Suprapubic skin (tissue), 4 donors: ENCODE measurements at regions not wholly inside any gene's neighbourhood (a gene's known extent, or its start where the extent isn't known, plus 50 kb on each side); places are given as distances from the start of the nearest gene placed in this dataset.
"Not testable (repeated sequence)": the region's sequence is repeated elsewhere in the genome, so short reads cannot be mapped to it uniquely, and the experiment has no call there.

Source experiments
- DNase-seq, 2 donors: peaks; one replicate each; pipeline ENCODE4 v3.0.0-alpha.2; 2019; ENCODE audit warnings: low spot score in 2 of 2
- H3K27ac ChIP-seq: fragments of 200-600 bp; sonication (generic); one replicate; pipeline ENCODE4 v1.5.1; 2019
- H3K27me3 ChIP-seq: fragments of 200-600 bp; sonication (generic); one replicate; pipeline ENCODE4 v1.5.1; 2019
- H3K36me3 ChIP-seq: fragments of 200-600 bp; sonication (generic); one replicate; pipeline ENCODE4 v1.5.1; 2019
- H3K4me1 ChIP-seq: fragments of 200-600 bp; sonication (generic); one replicate; pipeline ENCODE4 v1.5.1; 2019
- H3K4me3 ChIP-seq: fragments of 200-600 bp; sonication (generic); one replicate; pipeline ENCODE4 v1.5.1; 2019; ENCODE audit warnings: mild to moderate bottlenecking
- H3K9me3 ChIP-seq: fragments of 200-600 bp; sonication (generic); one replicate; pipeline ENCODE4 v1.5.1; 2019
- CTCF ChIP-seq, 2 donors: fragments of 200-600 bp in 1 of 2; fragments of 450-650 bp in 1 of 2; sonication (generic) in 1 of 2; IDR thresholded peaks; one replicate each; pipeline ENCODE4 v1.5.1; 2016 to 2019; ENCODE audit warnings: antibody characterized with exemption in 2 of 2, mild to moderate bottlenecking in 1 of 2, moderate library complexity in 1 of 2
- EP300 ChIP-seq: sonication (generic); formaldehyde crosslinking; IDR thresholded peaks from one replicate; pipeline ENCODE4 v1.6.1; 2017; ENCODE audit warnings: antibody characterized with exemption
- POLR2A ChIP-seq, 2 donors: fragments of 450-650 bp; IDR thresholded peaks; one replicate each; pipeline ENCODE4 v1.6.1; 2017; ENCODE audit warnings: antibody characterized with exemption in 2 of 2, mild to moderate bottlenecking in 2 of 2, moderate library complexity in 2 of 2
- POLR2AphosphoS5 ChIP-seq, 3 donors: sonication (generic); formaldehyde crosslinking; IDR thresholded peaks; one replicate each; pipeline ENCODE4 v1.6.1; 2017; ENCODE audit warnings: antibody characterized with exemption in 3 of 3
- WGBS: methylation state at CpG from one replicate; pipeline ENCODE4 v1.1.5; 2018; 5-methylcytosine and 5-hydroxymethylcytosine counted together

- no peaks in the 10 kb centered on the region for H3K9me3 ChIP-seq
- H3K36me3 ChIP-seq, result no peaks in the 10 kb centered on the region
- H3K4me3 ChIP-seq, result no peak overlapping the region
- no peaks in the 10 kb centered on the region for H3K4me1 ChIP-seq
- TF ChIP-seq POLR2AphosphoS5 (IDR thresholded peaks at IDR 0.05) (no peak), POLR2A (IDR thresholded peaks at IDR 0.05) (no peak), EP300 (no peak), CTCF (IDR thresholded peaks at IDR 0.05) (no peak)
- H3K27me3 ChIP-seq, result no peaks in the 10 kb centered on the region
- no peak overlapping the region for H3K27ac ChIP-seq
- WGBS, result 78% methylated on average over 4 of the region's 4 CpGs
- no peak for DNase-seq
Observed at GRCh38 chr2:175728032-175728431, 274.0 kb downstream of the LNPK start.

- H3K4me1 ChIP-seq, result no peaks in the 10 kb centered on the region
- no peak for DNase-seq
- H3K4me3 ChIP-seq, result no peak overlapping the region
- H3K27ac ChIP-seq, result no peak overlapping the region
- peaks cover 3% of the 10 kb centered on the region for H3K9me3 ChIP-seq
- no peaks in the 10 kb centered on the region for H3K36me3 ChIP-seq
- TF ChIP-seq POLR2A (IDR thresholded peaks at IDR 0.05) (no peak), EP300 (no peak), POLR2AphosphoS5 (IDR thresholded peaks at IDR 0.05) (no peak), CTCF (IDR thresholded peaks at IDR 0.05) (no peak)
- WGBS, result 49% methylated on average over 2 of the region's 2 CpGs
- H3K27me3 ChIP-seq, result no peaks in the 10 kb centered on the region
Observed at GRCh38 chr2:175726223-175726622, 275.8 kb downstream of the LNPK start.

GRCh38 chr2:175709248-175709647 is 292.8 kb downstream of the LNPK start:
- Histone ChIP-seq H3K36me3 (no peaks in the 10 kb centered on the region), H3K4me1 (no peaks in the 10 kb centered on the region), H3K27ac (no peak overlapping the region), H3K9me3 (no peaks in the 10 kb centered on the region), H3K4me3 (no peak overlapping the region), H3K27me3 (peaks cover 9% of the 10 kb centered on the region)
- TF ChIP-seq CTCF (IDR thresholded peaks at IDR 0.05) (no peak), POLR2AphosphoS5 (IDR thresholded peaks at IDR 0.05) (no peak), POLR2A (IDR thresholded peaks at IDR 0.05) (no peak), EP300 (no peak)
- WGBS, result no CpG with 5 or more reads among the region's 6 CpGs
- no peak for DNase-seq

GRCh38 chr2:175707322-175707721 is 294.7 kb downstream of the LNPK start:
- Histone ChIP-seq H3K9me3 (no peaks in the 10 kb centered on the region), H3K36me3 (no peaks in the 10 kb centered on the region), H3K27ac (no peak overlapping the region), H3K4me3 (no peak overlapping the region), H3K27me3 (peaks cover 9% of the 10 kb centered on the region), H3K4me1 (no peaks in the 10 kb centered on the region)
- 77% methylated on average over 8 of the region's 8 CpGs for WGBS
- no peak for TF ChIP-seq EP300
- no peak for TF ChIP-seq POLR2AphosphoS5 (IDR thresholded peaks at IDR 0.05)
- TF ChIP-seq POLR2A (IDR thresholded peaks at IDR 0.05), result no peak
- no peak for TF ChIP-seq CTCF (IDR thresholded peaks at IDR 0.05)
- DNase-seq, result no peak

GRCh38 chr2:175704568-175704967 is 297.5 kb downstream of the LNPK start:
- H3K27me3 ChIP-seq, H3K9me3 ChIP-seq, H3K36me3 ChIP-seq, H3K4me3 ChIP-seq, H3K27ac ChIP-seq, DNase-seq, H3K4me1 ChIP-seq: not testable (repeated sequence)
- 96% methylated on average over 22 of the region's 22 CpGs for WGBS

GRCh38 chr2:175698061-175698460 is 304.0 kb downstream of the LNPK start:
- Histone ChIP-seq H3K27me3 (peaks cover 22% of the 10 kb centered on the region), H3K4me1 (no peaks in the 10 kb centered on the region), H3K4me3 (no peak overlapping the region), H3K36me3 (no peaks in the 10 kb centered on the region), H3K27ac (no peak overlapping the region), H3K9me3 (no peaks in the 10 kb centered on the region)
- TF ChIP-seq POLR2A (IDR thresholded peaks at IDR 0.05), result no peak
- TF ChIP-seq EP300, result no peak
- TF ChIP-seq CTCF (IDR thresholded peaks at IDR 0.05), result no peak
- no peak for TF ChIP-seq POLR2AphosphoS5 (IDR thresholded peaks at IDR 0.05)
- DNase-seq, result no peak
- WGBS, result 85% methylated on average over 1 of the region's 1 CpG
